Gastroesophageal sphincter (tissue), 3 donors: ENCODE measurements at regions not wholly inside any gene's neighbourhood (a gene's known extent, or its start where the extent isn't known, plus 50 kb on each side); places are given as distances from the start of the nearest gene placed in this dataset.
"Not testable (repeated sequence)": the region's sequence is repeated elsewhere in the genome, so short reads cannot be mapped to it uniquely, and the experiment has no call there.

Experiments used
- EP300 ChIP-seq: sonication (generic); formaldehyde crosslinking; IDR thresholded peaks from one replicate; pipeline ENCODE4 v1.6.1; 2017; ENCODE audit warnings: antibody characterized with exemption, mild to moderate bottlenecking
- POLR2A ChIP-seq, 2 donors: fragments of 450-650 bp; IDR thresholded peaks; one replicate each; pipeline ENCODE4 v1.6.1; 2017; ENCODE audit warnings: antibody characterized with exemption in 2 of 2, mild to moderate bottlenecking in 2 of 2, moderate library complexity in 1 of 2
- TF ChIP-seq, protein P1 (sequence below), 4 experiments: fragments of 200-600 bp in 2 of 4; fragments of 450-650 bp in 2 of 4; sonication (generic) in 1 of 4; IDR thresholded peaks; one replicate each; pipeline ENCODE4 v1.5.1; 2017 to 2019; ENCODE audit warnings: antibody characterized with exemption in 4 of 4, mild to moderate bottlenecking in 2 of 4, moderate library complexity in 2 of 4

- TF ChIP-seq, protein P1, sequence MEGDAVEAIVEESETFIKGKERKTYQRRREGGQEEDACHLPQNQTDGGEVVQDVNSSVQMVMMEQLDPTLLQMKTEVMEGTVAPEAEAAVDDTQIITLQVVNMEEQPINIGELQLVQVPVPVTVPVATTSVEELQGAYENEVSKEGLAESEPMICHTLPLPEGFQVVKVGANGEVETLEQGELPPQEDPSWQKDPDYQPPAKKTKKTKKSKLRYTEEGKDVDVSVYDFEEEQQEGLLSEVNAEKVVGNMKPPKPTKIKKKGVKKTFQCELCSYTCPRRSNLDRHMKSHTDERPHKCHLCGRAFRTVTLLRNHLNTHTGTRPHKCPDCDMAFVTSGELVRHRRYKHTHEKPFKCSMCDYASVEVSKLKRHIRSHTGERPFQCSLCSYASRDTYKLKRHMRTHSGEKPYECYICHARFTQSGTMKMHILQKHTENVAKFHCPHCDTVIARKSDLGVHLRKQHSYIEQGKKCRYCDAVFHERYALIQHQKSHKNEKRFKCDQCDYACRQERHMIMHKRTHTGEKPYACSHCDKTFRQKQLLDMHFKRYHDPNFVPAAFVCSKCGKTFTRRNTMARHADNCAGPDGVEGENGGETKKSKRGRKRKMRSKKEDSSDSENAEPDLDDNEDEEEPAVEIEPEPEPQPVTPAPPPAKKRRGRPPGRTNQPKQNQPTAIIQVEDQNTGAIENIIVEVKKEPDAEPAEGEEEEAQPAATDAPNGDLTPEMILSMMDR (IDR thresholded peaks at IDR 0.05), result not testable (repeated sequence)
- TF ChIP-seq EP300; POLR2A (IDR thresholded peaks at IDR 0.05): not testable (repeated sequence)
Measured at GRCh38 chr2:8333832-8334187, 348.0 kb upstream of the ID2 start.
